Panc1 (cell line): ENCODE measurements at regions not wholly inside any gene's neighbourhood (a gene's known extent, or its start where the extent isn't known, plus 50 kb on each side); places are given as distances from the start of the nearest gene placed in this dataset.

ENCODE experiments used
- ATAC-seq: fragments of 200-7000 bp; cut with Tn5 transposase; 2 replicates; pipeline ENCODE4 v1.9.1; 2020; ENCODE audit warnings: mild to moderate bottlenecking, moderate library complexity
- BruUV-seq: library from RNA; stranded (reverse); fragments of 400-500 nt; replicated peaks from 2 replicates; lab custom pipeline; 2021; lab: Mats Ljungman, UMichigan
- CTCF ChIA-PET: fragments of 300-600 bp; sonication (Branson Sonifier 250); formaldehyde crosslinking; loops from one replicate; lab custom pipeline; 2022; ENCODE audit warnings: antibody characterized with exemption; lab: Charles Lee
- POLR2A ChIA-PET: fragments of 300-600 bp; sonication (Branson Sonifier 250); formaldehyde crosslinking; loops from one replicate; lab custom pipeline; 2022; ENCODE audit warnings: antibody characterized with exemption; lab: Charles Lee
- DNase-seq: peaks from one replicate; pipeline ENCODE4 v3.0.0-alpha.2; 2010; ENCODE audit warnings: low read depth, low spot score
- H3K27ac ChIP-seq: 2 replicates; pipeline ENCODE4 v1.5.1; 2011; ENCODE audit warnings: mild to moderate bottlenecking, low read length, inconsistent platforms
- H3K27me3 ChIP-seq: fragments of 200-500 bp; sonication (Bioruptor generic); 2 replicates; pipeline ENCODE4 v1.6.0; 2014; ENCODE audit warnings: low read length, inconsistent platforms; ENCODE audit not compliant: control insufficient read depth, insufficient read depth
- H3K36me3 ChIP-seq: fragments of 200-500 bp; sonication (Bioruptor generic); 2 replicates; pipeline ENCODE4 v1.5.1; 2014; ENCODE audit warnings: inconsistent platforms, mild to moderate bottlenecking, low read length, moderate library complexity; ENCODE audit not compliant: control insufficient read depth, insufficient read depth
- H3K4me1 ChIP-seq: 2 replicates; pipeline ENCODE4 v1.5.1; 2011; ENCODE audit warnings: inconsistent platforms, mild to moderate bottlenecking, low read length, moderate library complexity; ENCODE audit not compliant: control insufficient read depth, insufficient read depth
- H3K4me3 ChIP-seq, 2 experiments: 2 replicates each; pipeline ENCODE4 v1.5.1; 2011 to 2012; ENCODE audit warnings: low read depth in 2 of 2, low read length in 2 of 2, mild to moderate bottlenecking in 2 of 2, inconsistent platforms in 1 of 2, moderate library complexity in 1 of 2
- H3K9me3 ChIP-seq: fragments of 200-500 bp; sonication (Bioruptor generic); 2 replicates; pipeline ENCODE4 v1.5.1; 2014; ENCODE audit warnings: low read depth, mild to moderate bottlenecking, inconsistent platforms, low read length, moderate library complexity; ENCODE audit not compliant: control insufficient read depth, insufficient read depth
- CTCF ChIP-seq: fragments of 450-650 bp; IDR thresholded peaks from 2 replicates; pipeline ENCODE4 v1.5.1; 2017; ENCODE audit warnings: mild to moderate bottlenecking
- POLR2AphosphoS5 ChIP-seq: IDR thresholded peaks from 2 replicates; pipeline ENCODE4 v1.6.1; 2012; ENCODE audit warnings: mild to moderate bottlenecking, low read depth, low read length, moderate library complexity
- REST ChIP-seq, 2 experiments: IDR thresholded peaks; 2 replicates each; pipeline ENCODE4 v1.6.1; 2011 to 2012; ENCODE audit warnings: low read depth in 2 of 2, control low read depth in 1 of 2, low read length in 1 of 2, mild to moderate bottlenecking in 1 of 2, moderate library complexity in 1 of 2; ENCODE audit not compliant: insufficient read depth in 1 of 2
- SIN3A ChIP-seq: IDR thresholded peaks from 2 replicates; pipeline ENCODE4 v1.6.1; 2012; ENCODE audit warnings: low read depth, mild to moderate bottlenecking, low read length, moderate library complexity, borderline replicate concordance; ENCODE audit not compliant: insufficient read depth
- TCF7L2 ChIP-seq: IDR thresholded peaks from 2 replicates; pipeline ENCODE4 v1.6.1; 2011; ENCODE audit warnings: mild to moderate bottlenecking, low read depth, low read length, inconsistent platforms
- in situ Hi-C: cut with HindIII; loops from 2 replicates; pipeline ENCODE4 v1.10.0; 2016; ENCODE audit warnings: low sequenced_read_pairs, low pct_unique_long_range_greater_than_20kb
- intact Hi-C: fragments of 100-400 bp; cut with micrococcal nuclease; formaldehyde crosslinking; loops from one replicate; pipeline ENCODE4 v1.10.0; 2022; ENCODE audit not compliant: unreplicated experiment

GRCh38 chr5:21254161-21254560, 1266.2 kb upstream of the CDH18 start:
- intact Hi-C loops (no loop called here), in situ Hi-C loops (no loop called here)
- TF ChIP-seq POLR2AphosphoS5 (no peak), TCF7L2 (no peak), SIN3A (no peak), REST (IDR thresholded peaks at IDR 0.05; ENCODE audit: insufficient read depth in 1 of 2, low read depth in 2 of 2, low read length in 1 of 2) (no peak), CTCF (no peak)
- ChIA-PET POLR2A (no interaction called here), CTCF (no interaction called here)
- H3K27me3 ChIP-seq: no peaks in the 10 kb centered on the region
- H3K27ac ChIP-seq: no peak overlapping the region
- H3K36me3 ChIP-seq: no peaks in the 10 kb centered on the region
- BruUV-seq: no TSS peak
- H3K9me3 ChIP-seq: no peaks in the 10 kb centered on the region
- H3K4me1 ChIP-seq: no peaks in the 10 kb centered on the region
- no peak overlapping the region for H3K4me3 ChIP-seq
- ATAC-seq: no peak
- no peak for DNase-seq

GRCh38 chr5:21244982-21245381, 1257.0 kb upstream of the CDH18 start:
- H3K27me3 ChIP-seq: no peaks in the 10 kb centered on the region
- ATAC-seq: no peak
- BruUV-seq: no TSS peak
- no peak for DNase-seq
- H3K9me3 ChIP-seq: no peaks in the 10 kb centered on the region
- no peak overlapping the region for H3K4me3 ChIP-seq
- H3K27ac ChIP-seq: no peak overlapping the region
- no peaks in the 10 kb centered on the region for H3K4me1 ChIP-seq
- no peaks in the 10 kb centered on the region for H3K36me3 ChIP-seq
- CTCF ChIA-PET: no interaction called here
- in situ Hi-C loops (no loop called here), intact Hi-C loops (no loop called here)
- POLR2A ChIA-PET: no interaction called here
- TF ChIP-seq CTCF: no peak
- TF ChIP-seq SIN3A: no peak
- TF ChIP-seq POLR2AphosphoS5: no peak
- TF ChIP-seq REST (IDR thresholded peaks at IDR 0.05; ENCODE audit: insufficient read depth in 1 of 2, low read depth in 2 of 2, low read length in 1 of 2): no peak
- TF ChIP-seq TCF7L2: no peak
